OCI-LY1 (cell line): ENCODE measurements at regions not wholly inside any gene's neighbourhood (a gene's known extent, or its start where the extent isn't known, plus 50 kb on each side); places are given as distances from the start of the nearest gene placed in this dataset.

Experiments used
- H2AFZ ChIP-seq: fragments of 200-600 bp; sonication (generic), shearing (Covaris generic); 2 replicates; pipeline ENCODE4 v1.6.0; 2014; ENCODE audit warnings: antibody characterized with exemption, mild to moderate bottlenecking, low read length
- H3F3A ChIP-seq: fragments of 200-600 bp; sonication (generic), shearing (Covaris generic); 2 replicates; pipeline ENCODE4 v1.6.0; 2014; ENCODE audit warnings: mild to moderate bottlenecking, antibody characterized with exemption, low read length, moderate library complexity; ENCODE audit not compliant: insufficient read depth
- H3K27ac ChIP-seq: fragments of 200-600 bp; sonication (generic); 2 replicates; pipeline ENCODE4 v1.5.1; 2014; ENCODE audit warnings: low read length, mixed run types, mild to moderate bottlenecking, low read depth; ENCODE audit not compliant: poor library complexity, severe bottlenecking
- H3K27me3 ChIP-seq: fragments of 200-600 bp; sonication (generic); 2 replicates; pipeline ENCODE4 v1.6.0; 2014; ENCODE audit warnings: antibody characterized with exemption, mild to moderate bottlenecking, low read length, moderate library complexity; ENCODE audit not compliant: insufficient read depth
- H3K36me3 ChIP-seq: fragments of 200-600 bp; sonication (generic); 2 replicates; pipeline ENCODE4 v1.6.1; 2014; ENCODE audit warnings: mild to moderate bottlenecking, antibody characterized with exemption, low read length, moderate library complexity, mixed read lengths; ENCODE audit not compliant: insufficient read depth
- H3K4me1 ChIP-seq: fragments of 200-600 bp; sonication (generic); 2 replicates; pipeline ENCODE4 v1.5.1; 2014; ENCODE audit warnings: mild to moderate bottlenecking, low read length, moderate library complexity; ENCODE audit not compliant: insufficient read depth, severe bottlenecking
- H3K4me2 ChIP-seq: fragments of 200-600 bp; sonication (generic), shearing (Covaris generic); 2 replicates; pipeline ENCODE4 v1.6.1; 2014; ENCODE audit warnings: low read length
- H3K4me3 ChIP-seq: fragments of 200-600 bp; sonication (generic); 2 replicates; pipeline ENCODE4 v1.5.1; 2014; ENCODE audit warnings: low read length, low read depth, mild to moderate bottlenecking, mixed read lengths; ENCODE audit not compliant: poor library complexity, severe bottlenecking
- H3K79me2 ChIP-seq: fragments of 200-600 bp; shearing (Covaris generic); 2 replicates; pipeline ENCODE4 v1.6.1; 2016; ENCODE audit warnings: mixed run types, low read length, mixed read lengths; ENCODE audit not compliant: insufficient read depth
- H3K9ac ChIP-seq: fragments of 200-600 bp; sonication (generic), shearing (Covaris generic); 2 replicates; pipeline ENCODE4 v1.6.1; 2014; ENCODE audit warnings: mild to moderate bottlenecking, low read length, mixed read lengths
- H3K9me2 ChIP-seq: fragments of 200-600 bp; sonication (generic), shearing (Covaris generic); 2 replicates; pipeline ENCODE4 v1.6.1; 2014; ENCODE audit warnings: low read depth, mild to moderate bottlenecking, low read length, mixed read lengths
- H3K9me3 ChIP-seq: fragments of 200-600 bp; shearing (Covaris generic); 2 replicates; pipeline ENCODE4 v1.6.1; 2014; ENCODE audit warnings: low read length, mixed read lengths
- H4K20me1 ChIP-seq: fragments of 200-600 bp; sonication (generic), shearing (Covaris generic); 2 replicates; pipeline ENCODE4 v1.6.0; 2016; ENCODE audit warnings: mild to moderate bottlenecking, low read length; ENCODE audit not compliant: insufficient read depth
- CTCF ChIP-seq: fragments of 200-600 bp; sonication (generic), shearing (Covaris generic); IDR thresholded peaks from 2 replicates; pipeline ENCODE4 v1.5.1; 2017; ENCODE audit warnings: mild to moderate bottlenecking, antibody characterized with exemption, low read length, moderate library complexity, mixed read lengths
- EZH2 ChIP-seq: fragments of 200-600 bp; sonication (generic), shearing (Covaris generic); IDR thresholded peaks from 2 replicates; pipeline ENCODE4 v1.8.0; 2017; ENCODE audit warnings: borderline replicate concordance, mixed run types, mild to moderate bottlenecking, antibody characterized with exemption, low read length, moderate library complexity, mixed read lengths

DNA sequence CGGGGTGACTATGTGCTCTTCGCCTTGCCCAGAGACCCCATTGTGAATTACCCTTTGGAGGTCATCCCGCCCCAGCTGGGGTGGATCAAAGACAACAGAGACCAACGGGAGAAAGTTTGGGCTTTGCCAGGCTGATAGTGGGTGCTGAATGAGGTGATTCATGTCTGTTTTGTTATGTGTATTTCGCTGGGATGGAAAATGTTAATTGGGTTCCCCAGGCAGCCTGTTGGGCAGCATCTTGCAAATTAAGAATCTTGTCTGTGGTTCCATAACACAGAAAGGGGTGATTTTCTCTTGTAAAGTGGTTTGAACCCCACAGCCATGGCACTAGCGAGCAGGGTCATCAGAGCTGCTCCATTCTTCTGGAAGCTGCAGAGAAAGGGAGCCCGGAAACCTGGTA lies 63.1 kb upstream of the UNC93A start:
- Histone ChIP-seq H3K4me2 (no peak overlapping the region), H3K79me2 (no peaks in the 10 kb centered on the region), H3K9ac (no peak overlapping the region), H3K9me2 (no peaks in the 10 kb centered on the region), H3F3A (no peaks in the 10 kb centered on the region), H3K27ac (no peak overlapping the region), H3K36me3 (no peaks in the 10 kb centered on the region), H3K27me3 (no peaks in the 10 kb centered on the region), H3K4me1 (no peaks in the 10 kb centered on the region), H2AFZ (no peak overlapping the region), H3K9me3 (no peaks in the 10 kb centered on the region), H3K4me3 (no peak overlapping the region), H4K20me1 (no peaks in the 10 kb centered on the region)
- TF ChIP-seq EZH2 = no peak
- TF ChIP-seq CTCF = no peak

GRCh38 chr6:167229586-167229985 lies 61.5 kb upstream of the UNC93A start:
- TF ChIP-seq CTCF (no peak), EZH2 (no peak)

DNA sequence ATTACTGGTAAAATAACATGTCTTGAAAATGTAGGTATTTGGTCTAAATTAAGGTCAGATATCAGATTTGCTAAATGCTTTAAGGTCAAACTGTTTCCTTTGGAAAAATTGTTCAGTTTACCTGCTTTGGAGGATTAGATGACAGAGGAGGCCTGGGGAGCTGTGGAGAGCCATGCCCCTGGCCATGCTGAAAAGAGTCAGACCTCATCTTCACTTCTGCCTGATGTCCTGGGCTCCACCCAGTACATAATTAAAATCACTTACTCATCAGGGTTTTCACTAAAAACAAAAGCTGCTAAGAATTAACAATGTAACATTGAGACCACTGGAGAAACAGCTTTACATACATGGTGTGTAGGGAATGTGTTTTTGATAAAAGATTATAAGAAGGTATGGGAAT lies 60.8 kb upstream of the UNC93A start:
- Histone ChIP-seq H2AFZ (no peak overlapping the region), H3K9ac (no peak overlapping the region), H3K4me2 (no peak overlapping the region), H3F3A (no peaks in the 10 kb centered on the region), H3K36me3 (no peaks in the 10 kb centered on the region), H3K4me3 (no peak overlapping the region), H3K27ac (no peak overlapping the region), H3K79me2 (no peaks in the 10 kb centered on the region), H3K4me1 (no peaks in the 10 kb centered on the region), H3K27me3 (no peaks in the 10 kb centered on the region; the same call in 1 of the 2 replicates), H4K20me1 (no peaks in the 10 kb centered on the region), H3K9me3 (no peaks in the 10 kb centered on the region), H3K9me2 (no peaks in the 10 kb centered on the region)
- no peak for TF ChIP-seq EZH2
- TF ChIP-seq CTCF = no peak

More at GRCh38 chr6:167229586-167229985, 61.5 kb upstream of the UNC93A start:
- Histone ChIP-seq H3K27me3 (no peaks in the 10 kb centered on the region), H3K9me2 (no peaks in the 10 kb centered on the region), H3F3A (no peaks in the 10 kb centered on the region), H3K9ac (no peak overlapping the region), H3K4me1 (no peaks in the 10 kb centered on the region), H2AFZ (no peak overlapping the region), H4K20me1 (no peaks in the 10 kb centered on the region), H3K79me2 (no peaks in the 10 kb centered on the region), H3K36me3 (no peaks in the 10 kb centered on the region), H3K27ac (no peak overlapping the region), H3K4me3 (no peak overlapping the region), H3K9me3 (no peaks in the 10 kb centered on the region), H3K4me2 (no peak overlapping the region)
